ENCODE measurements at regions not wholly inside any gene's neighbourhood (a gene's known extent, or its start where the extent isn't known, plus 50 kb on each side); places are given as distances from the start of the nearest gene placed in this dataset.

DNA sequence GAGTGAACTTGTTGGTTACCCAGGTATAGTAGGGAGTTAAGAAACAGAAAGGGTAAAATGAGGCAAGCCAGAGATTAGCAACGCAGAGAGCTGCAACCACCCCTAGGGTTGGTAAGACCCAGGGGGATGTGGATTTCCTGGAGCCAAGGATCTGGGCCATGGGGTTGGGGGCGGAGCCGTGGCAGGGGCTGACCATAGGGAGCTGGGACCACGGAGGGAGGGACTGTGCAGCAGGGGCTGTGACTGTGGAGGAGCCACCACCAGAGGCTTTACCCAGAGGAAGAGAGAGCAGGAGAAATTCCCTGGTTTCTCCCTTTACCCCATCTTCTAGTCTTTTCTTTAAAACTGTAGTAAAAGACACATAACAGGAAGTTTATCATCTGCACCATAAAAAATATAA lies 58.6 kb upstream of the BAIAP2L1 start (continued):
- TF ChIP-seq, protein P1, sequence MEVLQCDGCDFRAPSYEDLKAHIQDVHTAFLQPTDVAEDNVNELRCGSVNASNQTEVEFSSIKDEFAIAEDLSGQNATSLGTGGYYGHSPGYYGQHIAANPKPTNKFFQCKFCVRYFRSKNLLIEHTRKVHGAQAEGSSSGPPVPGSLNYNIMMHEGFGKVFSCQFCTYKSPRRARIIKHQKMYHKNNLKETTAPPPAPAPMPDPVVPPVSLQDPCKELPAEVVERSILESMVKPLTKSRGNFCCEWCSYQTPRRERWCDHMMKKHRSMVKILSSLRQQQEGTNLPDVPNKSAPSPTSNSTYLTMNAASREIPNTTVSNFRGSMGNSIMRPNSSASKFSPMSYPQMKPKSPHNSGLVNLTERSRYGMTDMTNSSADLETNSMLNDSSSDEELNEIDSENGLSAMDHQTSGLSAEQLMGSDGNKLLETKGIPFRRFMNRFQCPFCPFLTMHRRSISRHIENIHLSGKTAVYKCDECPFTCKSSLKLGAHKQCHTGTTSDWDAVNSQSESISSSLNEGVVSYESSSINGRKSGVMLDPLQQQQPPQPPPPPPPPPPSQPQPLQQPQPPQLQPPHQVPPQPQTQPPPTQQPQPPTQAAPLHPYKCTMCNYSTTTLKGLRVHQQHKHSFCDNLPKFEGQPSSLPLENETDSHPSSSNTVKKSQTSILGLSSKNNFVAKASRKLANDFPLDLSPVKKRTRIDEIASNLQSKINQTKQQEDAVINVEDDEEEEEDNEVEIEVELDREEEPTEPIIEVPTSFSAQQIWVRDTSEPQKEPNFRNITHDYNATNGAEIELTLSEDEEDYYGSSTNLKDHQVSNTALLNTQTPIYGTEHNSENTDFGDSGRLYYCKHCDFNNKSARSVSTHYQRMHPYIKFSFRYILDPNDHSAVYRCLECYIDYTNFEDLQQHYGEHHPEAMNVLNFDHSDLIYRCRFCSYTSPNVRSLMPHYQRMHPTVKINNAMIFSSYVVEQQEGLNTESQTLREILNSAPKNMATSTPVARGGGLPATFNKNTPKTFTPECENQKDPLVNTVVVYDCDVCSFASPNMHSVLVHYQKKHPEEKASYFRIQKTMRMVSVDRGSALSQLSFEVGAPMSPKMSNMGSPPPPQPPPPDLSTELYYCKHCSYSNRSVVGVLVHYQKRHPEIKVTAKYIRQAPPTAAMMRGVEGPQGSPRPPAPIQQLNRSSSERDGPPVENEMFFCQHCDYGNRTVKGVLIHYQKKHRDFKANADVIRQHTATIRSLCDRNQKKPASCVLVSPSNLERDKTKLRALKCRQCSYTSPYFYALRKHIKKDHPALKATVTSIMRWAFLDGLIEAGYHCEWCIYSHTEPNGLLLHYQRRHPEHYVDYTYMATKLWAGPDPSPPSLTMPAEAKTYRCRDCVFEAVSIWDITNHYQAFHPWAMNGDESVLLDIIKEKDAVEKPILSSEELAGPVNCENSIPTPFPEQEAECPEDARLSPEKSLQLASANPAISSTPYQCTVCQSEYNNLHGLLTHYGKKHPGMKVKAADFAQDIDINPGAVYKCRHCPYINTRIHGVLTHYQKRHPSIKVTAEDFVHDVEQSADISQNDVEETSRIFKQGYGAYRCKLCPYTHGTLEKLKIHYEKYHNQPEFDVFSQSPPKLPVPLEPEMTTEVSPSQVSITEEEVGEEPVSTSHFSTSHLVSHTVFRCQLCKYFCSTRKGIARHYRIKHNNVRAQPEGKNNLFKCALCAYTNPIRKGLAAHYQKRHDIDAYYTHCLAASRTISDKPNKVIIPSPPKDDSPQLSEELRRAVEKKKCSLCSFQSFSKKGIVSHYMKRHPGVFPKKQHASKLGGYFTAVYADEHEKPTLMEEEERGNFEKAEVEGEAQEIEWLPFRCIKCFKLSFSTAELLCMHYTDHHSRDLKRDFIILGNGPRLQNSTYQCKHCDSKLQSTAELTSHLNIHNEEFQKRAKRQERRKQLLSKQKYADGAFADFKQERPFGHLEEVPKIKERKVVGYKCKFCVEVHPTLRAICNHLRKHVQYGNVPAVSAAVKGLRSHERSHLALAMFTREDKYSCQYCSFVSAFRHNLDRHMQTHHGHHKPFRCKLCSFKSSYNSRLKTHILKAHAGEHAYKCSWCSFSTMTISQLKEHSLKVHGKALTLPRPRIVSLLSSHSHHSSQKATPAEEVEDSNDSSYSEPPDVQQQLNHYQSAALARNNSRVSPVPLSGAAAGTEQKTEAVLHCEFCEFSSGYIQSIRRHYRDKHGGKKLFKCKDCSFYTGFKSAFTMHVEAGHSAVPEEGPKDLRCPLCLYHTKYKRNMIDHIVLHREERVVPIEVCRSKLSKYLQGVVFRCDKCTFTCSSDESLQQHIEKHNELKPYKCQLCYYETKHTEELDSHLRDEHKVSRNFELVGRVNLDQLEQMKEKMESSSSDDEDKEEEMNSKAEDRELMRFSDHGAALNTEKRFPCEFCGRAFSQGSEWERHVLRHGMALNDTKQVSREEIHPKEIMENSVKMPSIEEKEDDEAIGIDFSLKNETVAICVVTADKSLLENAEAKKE (CRISPR knock-in tag; IDR thresholded peaks at IDR 0.05): no peak
- TF ChIP-seq STAT1 (IDR thresholded peaks at IDR 0.05; ENCODE audit: unreplicated experiment): no peak
- TF ChIP-seq CTCF (conservative IDR thresholded peaks at IDR 0.05; ENCODE audit: low read depth in 2 of 2): no peak

GRCh38 chr7:98458090-98458875 lies 57.4 kb upstream of the BAIAP2L1 start:
- DNase-seq (ENCODE audit: low spot score): no peak
- Histone ChIP-seq H3K4me1 (ENCODE audit: insufficient read depth) (no peaks in the 10 kb centered on the region), H3K36me3 (ENCODE audit: insufficient read depth) (no peaks in the 10 kb centered on the region), H3K9me2 (ENCODE audit: insufficient read depth) (no peaks in the 10 kb centered on the region), H3F3A (replicated peaks; ENCODE audit: low read depth) (no peaks in the 10 kb centered on the region), H3K4me3 (no peak overlapping the region), H3K27ac (ENCODE audit: low read depth) (no peak overlapping the region), H2AFZ (peak overlapping the region; percentile 32; the same call in 1 of the 2 replicates), H3K4me2 (no peak overlapping the region), H3K79me2 (replicated peaks; ENCODE audit: insufficient read depth) (no peaks in the 10 kb centered on the region), H3K27me3 (ENCODE audit: insufficient read depth) (no peaks in the 10 kb centered on the region), H4K20me1 (replicated peaks; ENCODE audit: insufficient read depth) (no peaks in the 10 kb centered on the region)
- peaks cover 5% of the 10 kb centered on the region for H3K27me3 Mint-ChIP-seq (ENCODE audit: insufficient read depth, low read depth, poor library complexity)
- no peak for ATAC-seq
- H3K4me1 Mint-ChIP-seq: peaks cover 2% of the 10 kb centered on the region; the same call in 1 of the 3 replicates
- H3K36me3 Mint-ChIP-seq (ENCODE audit: low read depth): peaks cover under 1% of the 10 kb centered on the region; the same call in 1 of the 3 replicates
- H3K9me3 Mint-ChIP-seq: peaks cover 12% of the 10 kb centered on the region
- no peak overlapping the region for H3K4me3 Mint-ChIP-seq
- H3K27ac Mint-ChIP-seq: no peak overlapping the region
- TF ChIP-seq ZNF331 (CRISPR knock-in tag; IDR thresholded peaks at IDR 0.05; ENCODE audit: low read depth) (no peak), POLR2AphosphoS5 (IDR thresholded peaks at IDR 0.05; ENCODE audit: low read depth) (no peak), NANOG (IDR thresholded peaks at IDR 0.05; ENCODE audit: borderline replicate concordance) (no peak), STAT1 (IDR thresholded peaks at IDR 0.05; ENCODE audit: unreplicated experiment) (no peak), ZNF114 (CRISPR knock-in tag; IDR thresholded peaks at IDR 0.05) (no peak)
- TF ChIP-seq, protein P1 (CRISPR knock-in tag; IDR thresholded peaks at IDR 0.05): no peak

Data from GM23338 (cell line).